ENCODE measurements at regions not wholly inside any gene's neighbourhood (a gene's known extent, or its start where the extent isn't known, plus 50 kb on each side); places are given as distances from the start of the nearest gene placed in this dataset.

GRCh38 chr1:113275691-113276090, 114.6 kb upstream of the MAGI3 start:
- TF ChIP-seq CTCF (conservative IDR thresholded peaks at IDR 0.05 in 1 of 2, IDR thresholded peaks at IDR 0.05 in 1 of 2; ENCODE audit: low read depth in 1 of 2, low read length in 2 of 2) (no peak), EZH2 (IDR thresholded peaks at IDR 0.05; ENCODE audit: low read length, missing control alignments) (no peak)
